ENCODE measurements at regions not wholly inside any gene's neighbourhood (a gene's known extent, or its start where the extent isn't known, plus 50 kb on each side); places are given as distances from the start of the nearest gene placed in this dataset.

- TF ChIP-seq CTCF (IDR thresholded peaks at IDR 0.05; ENCODE audit: insufficient read depth, low read depth, low read length) = no peak
- no peak for TF ChIP-seq EZH2 (IDR thresholded peaks at IDR 0.05; ENCODE audit: insufficient read depth, low read length)
Observed at GRCh38 chr7:155996718-155997280, 184.5 kb upstream of the SHH start.
